Activated T-cell treated with anti-CD3 and anti-CD28 coated beads for 24 hours (primary cell): ENCODE measurements at regions not wholly inside any gene's neighbourhood (a gene's known extent, or its start where the extent isn't known, plus 50 kb on each side); places are given as distances from the start of the nearest gene placed in this dataset.
"Not testable (repeated sequence)": the region's sequence is repeated elsewhere in the genome, so short reads cannot be mapped to it uniquely, and the experiment has no call there.

Experiments used
- DNase-seq: peaks from one replicate; pipeline ENCODE4 v3.0.0-alpha.2; 2020; ENCODE audit warnings: low read depth

DNA sequence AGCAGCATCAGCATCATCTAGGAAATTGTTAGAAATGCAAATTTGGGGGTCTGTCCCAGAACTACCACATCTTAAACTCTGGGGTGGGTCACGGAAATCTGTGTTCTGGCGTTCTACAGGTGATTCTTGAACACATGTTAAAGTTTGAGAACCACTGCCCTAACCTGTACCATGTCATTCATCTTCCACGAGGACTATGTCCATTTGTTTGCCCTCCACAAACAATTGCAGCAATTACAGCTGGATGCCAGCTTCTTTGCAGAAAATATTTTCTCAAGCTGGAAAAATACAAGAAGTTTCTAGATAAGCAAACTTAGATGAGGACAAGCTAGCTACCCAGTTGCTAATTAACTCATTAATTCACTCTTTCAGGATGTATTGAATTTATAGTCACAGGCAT is 54.1 kb downstream of the MAFB start:
- no peak for DNase-seq

DNA sequence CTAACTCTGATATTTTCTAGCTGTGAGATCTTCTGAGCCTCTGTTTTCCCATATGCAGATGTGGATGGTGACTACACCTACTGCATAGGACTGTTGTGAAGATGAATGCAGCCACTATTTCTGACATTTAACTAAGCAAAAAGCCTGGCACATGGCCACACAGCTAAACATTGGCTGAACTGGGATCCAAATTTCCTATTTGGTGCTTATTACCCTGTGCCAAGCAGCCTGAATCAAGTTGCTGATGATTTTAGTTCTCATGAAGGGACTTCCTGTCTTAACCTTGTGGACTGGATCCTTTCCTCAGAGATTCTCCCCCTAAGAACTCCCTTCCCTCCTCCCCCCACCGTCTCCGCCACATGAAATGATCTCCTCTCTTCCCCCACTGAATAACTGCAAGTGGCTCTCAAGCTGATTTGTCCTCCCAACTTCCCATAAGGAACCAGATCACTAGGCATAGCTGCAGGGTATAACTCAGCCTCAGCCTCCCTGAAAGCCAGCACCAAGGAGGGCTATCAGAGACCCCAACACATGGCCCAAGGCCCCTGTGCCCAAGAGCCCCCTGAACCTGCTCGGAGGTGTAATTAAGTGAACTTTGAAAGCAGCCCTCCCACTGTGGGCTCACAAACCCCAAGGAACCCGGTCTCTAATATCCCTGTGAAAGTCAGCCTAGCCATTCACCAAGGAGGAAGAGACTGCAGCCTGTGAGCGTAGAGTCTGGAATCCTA is 55.7 kb downstream of the MAFB start:
- DNase-seq: no peak

DNA sequence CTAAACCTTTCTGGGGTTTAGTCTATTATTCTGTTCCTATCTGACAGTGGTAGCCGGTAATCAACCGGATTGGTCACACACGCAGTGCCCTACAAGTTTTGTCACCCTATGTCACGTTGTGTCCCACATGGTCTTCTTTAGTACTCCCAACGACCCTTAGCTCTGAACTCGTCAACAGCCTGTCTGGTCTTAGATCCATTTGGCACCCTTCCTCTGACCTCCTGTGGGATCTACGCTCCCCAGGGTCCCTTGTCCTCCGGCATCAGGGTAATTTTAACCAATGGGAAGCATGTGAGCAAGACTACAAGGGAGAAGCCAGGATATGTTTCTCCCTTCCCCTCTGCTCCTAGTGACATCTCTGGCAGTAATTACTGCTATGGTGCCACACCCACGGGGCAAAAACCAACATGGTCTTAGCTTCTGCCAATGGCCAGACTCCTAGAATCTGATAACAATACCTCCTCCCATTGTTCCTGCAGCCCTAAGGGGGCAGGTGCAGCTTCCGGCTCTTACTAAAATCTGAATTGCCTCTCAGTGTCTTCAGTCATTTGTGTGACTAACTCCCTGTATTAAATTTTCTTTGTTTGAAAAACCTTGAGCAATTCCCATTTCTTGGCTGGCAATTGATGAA is 56.6 kb downstream of the MAFB start:
- no peak for DNase-seq

DNA sequence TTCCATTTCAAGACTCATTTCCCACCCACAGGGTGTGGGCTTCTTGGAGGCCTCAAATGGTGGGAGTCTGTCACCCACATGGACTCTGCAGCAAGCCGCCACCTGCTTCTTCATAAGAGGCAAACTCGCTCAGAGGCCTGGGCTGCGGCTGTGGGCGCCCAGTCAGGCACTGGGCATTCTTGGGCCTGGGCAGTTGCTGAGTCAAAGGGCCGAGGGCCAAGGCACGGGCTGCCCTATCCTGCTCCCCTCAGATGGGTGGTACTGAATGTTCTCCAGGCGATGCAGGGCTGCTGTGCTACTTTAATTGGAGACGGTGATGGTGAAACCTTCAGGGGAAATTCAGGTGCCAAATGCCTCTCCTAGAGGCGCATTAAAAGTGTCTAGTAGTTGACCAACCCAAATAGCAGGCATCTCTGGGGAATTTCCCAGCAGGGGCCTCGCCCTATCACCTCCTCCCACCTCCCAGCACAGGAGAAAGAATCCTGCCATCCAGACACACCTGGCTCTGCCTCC is 57.9 kb downstream of the MAFB start:
- no peak for DNase-seq

DNA sequence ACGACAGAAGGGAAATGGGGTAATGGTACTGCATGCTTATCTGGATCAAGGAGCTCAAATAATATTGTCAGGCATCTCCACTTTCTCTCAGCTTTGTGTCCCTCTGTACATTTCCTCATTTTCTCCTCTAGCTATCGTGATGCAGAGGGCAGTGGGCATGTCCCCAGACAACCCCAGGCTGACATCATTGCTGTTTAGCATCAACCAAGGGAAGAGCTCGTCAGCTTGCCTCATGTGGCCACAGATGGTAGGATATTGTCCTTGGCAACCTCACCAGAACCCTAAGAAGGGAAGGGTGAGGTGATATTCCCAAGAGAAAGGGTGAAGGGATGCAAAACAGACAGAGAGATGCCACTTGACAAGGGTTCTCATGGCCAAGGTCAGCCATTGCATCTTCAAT is 58.3 kb downstream of the MAFB start:
- DNase-seq: no peak

DNA sequence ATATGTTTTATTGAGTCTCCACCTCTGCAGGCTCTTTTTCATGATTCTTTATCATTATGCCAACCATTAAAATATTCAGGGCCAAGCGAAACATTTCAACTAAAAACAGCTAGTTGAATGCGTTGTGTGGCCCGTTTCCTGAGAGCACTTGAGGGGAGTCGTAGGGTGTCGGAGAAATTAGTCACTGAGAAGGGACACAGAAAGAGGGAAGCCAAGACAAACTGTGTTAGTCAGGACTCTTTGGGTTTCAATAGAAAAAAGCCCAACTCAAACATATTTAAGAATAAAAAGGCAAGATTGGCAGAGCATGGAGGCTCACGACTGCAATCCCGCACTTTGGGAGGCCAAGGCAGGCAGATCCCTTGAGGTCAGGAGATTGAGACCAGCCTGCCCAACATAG is 58.9 kb downstream of the MAFB start:
- no peak for DNase-seq

DNA sequence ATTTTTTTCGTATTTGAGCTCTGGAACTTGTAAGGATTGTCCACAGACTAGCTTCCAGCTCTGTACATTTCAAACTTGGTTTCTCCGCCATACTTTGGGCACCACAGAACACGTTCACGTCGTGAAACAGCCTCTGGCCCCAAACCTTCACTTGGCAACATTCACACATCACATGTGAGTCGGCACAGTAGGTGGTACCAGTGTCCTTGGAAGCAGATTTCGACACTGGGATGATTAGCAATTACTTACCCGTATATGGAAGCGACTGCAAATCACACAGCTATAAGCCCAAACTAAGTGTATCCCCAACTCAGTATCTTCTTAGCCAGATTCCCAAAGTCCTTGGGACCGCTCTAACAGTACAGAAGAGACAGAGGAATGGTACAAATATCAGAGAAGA is 60.2 kb downstream of the MAFB start:
- no peak for DNase-seq

DNA sequence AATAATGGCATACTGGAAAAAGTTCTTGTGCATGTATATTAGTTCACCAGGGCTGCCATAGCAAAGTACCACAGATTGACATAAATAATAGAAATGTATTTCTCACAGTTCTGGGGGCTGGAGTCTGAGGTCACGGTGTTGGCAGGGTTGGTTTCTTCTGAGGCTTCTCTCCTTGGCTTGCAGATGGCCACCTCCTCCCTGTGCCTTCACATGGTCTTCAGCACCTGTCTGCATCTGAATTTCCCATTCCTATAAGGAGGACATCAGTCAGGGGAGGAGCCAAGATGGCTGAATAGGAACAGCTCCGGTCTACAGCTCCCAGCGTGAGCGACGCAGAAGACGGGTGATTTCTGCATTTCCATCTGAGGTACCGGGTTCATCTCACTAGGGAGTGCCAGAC is 70.0 kb downstream of the MAFB start:
- DNase-seq: not testable (repeated sequence)

DNA sequence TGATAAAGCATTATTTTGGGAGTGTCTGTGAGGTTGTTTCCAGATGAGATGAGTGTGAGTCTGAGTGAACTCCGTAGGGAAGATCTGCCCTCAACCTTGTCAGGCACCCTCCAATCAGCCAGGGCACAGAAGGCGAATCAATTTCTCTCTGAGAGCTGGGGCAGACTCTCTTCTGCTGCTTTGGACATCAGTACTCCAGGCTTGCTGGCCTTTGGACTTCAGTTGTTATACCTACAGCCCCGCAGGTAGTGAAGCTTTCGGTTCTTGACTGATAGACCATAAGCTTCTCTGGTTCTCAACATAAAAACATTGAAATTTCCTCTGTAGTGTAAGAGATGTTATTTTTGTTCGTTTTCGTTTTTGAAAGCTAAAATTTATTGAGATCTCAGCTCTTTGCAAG is 71.4 kb downstream of the MAFB start:
- no peak for DNase-seq

DNA sequence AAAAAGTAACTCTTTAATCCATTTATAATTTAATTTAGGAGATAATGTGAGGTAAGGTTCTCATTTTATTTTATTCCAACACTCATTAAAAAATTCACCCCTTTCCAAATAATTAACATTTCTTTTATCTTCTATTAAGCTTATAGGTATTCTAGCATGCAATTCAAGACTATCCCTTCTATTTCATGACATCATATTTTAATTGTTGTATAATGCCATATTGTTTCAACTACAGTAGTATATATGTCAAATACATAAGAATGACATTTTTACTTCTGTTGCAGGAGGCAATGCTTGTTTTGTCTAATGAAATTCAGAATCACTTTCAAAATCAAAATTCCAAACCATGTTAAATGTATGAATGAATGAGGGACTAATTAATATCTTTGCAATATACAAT is 76.2 kb downstream of the MAFB start:
- no peak for DNase-seq

DNA sequence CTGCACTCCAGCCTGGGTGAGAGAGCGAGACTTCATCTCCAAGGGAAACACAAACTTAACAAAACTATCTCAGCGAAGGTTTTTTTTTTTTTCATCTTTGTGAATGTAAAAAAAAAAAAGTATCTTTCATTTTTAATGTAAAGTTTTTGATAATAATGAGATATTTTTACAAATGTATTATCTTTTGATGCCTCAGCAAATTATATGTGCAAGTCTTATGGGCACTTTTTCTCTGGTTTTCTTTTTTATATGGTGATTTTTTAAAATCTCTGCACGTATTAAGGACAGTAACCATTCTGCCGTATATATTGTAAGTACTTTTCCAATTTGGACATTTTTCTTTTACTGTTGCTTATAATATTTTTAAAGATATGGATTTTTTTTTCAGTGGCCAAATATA is 76.8 kb downstream of the MAFB start:
- no peak for DNase-seq

DNA sequence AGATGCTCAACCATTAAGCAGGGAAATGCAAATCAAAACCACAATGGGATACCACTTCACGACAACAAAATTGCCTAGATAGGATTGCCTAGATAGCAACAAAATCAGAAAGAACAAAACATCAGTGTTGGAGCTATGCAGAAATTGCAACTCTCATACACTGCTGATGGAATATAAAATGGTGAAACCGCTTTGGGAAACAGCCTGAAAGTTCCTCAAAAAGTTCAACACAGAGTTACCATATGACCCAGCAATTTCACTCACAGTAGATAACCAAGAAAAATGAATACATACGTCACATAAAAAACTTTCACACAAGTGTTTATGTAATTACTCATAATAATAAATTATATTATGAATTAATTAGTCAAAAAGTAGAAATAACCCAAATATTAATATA is 78.3 kb downstream of the MAFB start:
- DNase-seq: no peak

DNA sequence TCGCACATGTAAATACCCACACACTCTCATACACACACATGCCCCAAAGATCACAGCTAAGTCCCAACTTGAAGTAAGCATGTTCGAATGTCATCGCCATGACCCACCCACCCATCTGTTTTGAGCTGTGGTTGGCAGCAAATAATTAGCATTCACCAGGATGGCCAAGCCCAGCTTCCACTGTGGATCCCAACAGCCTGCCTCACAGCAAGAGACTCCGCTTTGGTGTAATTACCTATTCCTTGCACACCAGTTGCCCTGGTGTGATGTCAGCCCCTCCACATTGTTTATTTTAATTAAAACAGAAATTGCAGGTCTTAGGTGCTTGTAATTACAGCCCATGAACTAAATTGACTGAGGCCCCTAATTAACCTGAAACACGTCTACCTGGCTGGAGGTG is 81.1 kb downstream of the MAFB start:
- no peak for DNase-seq

DNA sequence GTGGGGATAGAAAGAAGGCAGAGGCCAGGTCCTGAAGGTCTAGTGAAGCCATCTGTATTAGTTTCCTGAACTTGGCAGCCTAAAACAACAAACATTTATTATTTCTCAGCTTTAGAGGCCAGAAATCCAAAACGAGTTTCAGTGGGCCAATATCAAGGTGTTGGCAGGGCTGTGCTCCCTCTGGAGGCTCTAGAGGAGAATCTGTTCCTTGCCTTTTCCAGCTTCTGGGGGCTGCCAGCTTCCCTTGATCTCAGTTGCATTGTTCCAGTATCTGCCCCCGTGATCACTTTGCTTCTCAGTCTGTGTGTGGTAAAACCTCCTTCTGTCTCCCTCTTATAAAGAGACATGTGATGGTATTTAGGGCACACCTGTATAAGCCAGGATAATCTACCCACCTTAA is 82.4 kb downstream of the MAFB start:
- DNase-seq: no peak

DNA sequence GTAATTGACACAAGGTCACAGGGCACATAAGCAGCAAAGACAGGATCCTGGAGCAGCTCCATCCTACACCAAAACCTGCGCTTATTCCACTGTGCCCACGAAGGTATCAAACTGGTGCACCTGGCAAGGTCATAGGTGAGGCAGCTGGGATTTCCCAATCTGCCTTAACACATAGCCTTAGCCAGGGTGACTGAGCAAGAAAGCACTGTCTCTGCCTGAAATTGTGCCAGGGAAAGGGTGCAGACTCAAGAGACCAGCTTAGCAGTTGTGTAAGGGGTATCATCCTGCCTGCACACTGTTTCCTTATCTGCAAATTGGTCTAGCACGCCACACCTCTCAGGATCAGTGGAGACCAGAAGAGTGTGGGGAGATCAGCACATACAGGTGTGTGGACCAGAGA is 82.8 kb downstream of the MAFB start:
- no peak for DNase-seq

DNA sequence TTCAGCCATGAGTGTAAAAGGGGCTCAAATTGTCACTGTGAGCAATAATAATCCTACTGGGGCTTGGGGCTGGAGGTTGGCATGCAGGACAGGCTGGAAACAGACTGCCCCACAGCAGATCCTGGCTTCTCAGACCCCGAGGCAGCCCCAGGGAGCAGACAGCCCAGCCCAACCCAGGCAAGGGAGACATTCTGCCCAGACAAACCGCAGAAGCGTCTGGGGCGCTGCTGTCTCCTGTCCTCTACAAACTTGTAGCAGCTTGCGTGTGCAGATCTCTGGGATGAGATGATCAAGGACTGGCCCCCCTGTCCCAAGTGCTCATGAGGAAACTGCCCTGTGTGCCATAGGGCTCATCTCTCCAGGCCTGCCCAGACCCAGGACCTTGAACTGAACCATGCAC is 84.6 kb downstream of the MAFB start:
- no peak for DNase-seq

DNA sequence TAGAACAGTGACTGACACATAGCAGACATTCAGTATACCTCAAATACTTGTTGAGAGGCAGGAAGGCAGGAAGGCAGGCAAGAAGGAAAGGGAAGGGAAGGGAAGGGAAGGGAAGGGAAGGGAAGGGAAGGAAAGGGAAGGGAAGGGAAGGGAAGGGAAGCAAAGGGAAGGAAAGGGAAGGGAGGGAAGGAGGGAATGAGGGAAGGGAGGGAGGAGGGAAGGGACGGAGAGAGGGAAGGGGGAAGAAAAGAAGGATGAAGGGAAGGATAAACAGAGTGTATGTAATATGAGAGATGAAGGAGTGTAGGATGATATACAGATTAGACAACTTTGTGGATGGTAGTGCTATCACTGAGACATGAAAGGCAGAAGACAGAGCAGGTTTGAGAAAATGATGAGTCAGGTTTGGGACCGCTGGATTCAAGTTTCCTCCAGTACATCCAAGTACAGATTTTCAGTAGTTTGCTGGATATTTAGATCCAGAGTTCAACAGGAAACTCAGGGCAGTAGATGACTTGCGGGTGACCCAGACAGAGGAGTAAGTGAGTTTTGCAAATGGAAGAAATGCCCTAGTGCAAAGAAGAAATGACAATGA is 85.9 kb downstream of the MAFB start:
- no peak for DNase-seq

DNA sequence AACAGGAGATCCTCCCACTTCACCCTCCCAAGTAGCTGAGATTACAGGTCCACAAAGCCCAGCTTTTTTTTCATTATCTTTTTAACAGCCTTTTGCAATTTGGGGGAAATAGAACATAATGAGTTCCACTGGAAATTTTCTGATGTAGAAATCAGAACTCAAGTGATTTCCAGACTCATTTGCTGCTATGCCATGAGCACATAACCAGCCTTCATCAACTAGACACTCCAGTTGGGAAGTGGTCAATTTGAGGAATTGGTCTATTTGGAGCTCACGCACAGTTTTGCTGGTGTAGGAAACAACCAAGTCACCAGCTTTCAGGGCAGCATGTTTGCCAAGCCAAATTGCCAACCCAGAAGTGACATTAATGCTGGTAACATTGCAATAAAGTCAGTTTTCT is 86.7 kb downstream of the MAFB start:
- no peak for DNase-seq

DNA sequence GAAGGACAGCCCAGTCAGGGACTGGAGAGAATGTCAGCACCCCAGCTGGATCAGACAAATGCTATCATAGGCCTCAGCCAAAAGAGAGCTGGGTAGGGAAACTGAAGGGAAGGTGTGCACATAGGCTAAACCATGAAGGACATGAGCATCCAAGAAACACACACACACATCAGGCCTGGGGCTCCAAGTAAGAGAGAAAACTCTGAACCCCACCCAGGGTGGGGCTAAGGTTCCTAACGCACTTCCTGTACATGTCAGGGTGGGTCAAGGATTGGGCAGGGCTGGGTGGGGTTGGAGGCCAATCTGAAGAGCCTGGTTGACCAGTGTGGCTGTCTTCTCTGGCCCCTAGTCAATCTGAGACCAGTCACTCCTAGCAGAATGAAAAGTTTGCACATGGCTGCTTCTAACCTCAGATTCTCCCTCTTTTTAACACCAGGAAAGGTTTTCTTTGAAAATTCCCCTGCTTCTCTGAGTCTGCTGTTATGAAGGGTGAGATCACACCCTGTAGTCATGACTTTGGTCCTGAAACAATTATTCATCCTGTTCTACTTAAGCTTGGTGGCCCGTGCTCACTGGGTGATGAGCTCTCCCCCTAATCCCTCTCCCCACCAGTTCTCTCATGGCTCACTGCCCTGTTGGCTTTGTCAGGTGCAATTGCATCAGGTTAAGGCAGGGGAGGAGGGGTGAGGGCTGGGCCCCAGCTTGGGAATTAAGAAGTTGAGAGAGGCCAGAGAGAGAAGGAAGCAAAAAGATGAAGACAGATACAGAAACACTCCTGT is 88.4 kb downstream of the MAFB start:
- DNase-seq: no peak

DNA sequence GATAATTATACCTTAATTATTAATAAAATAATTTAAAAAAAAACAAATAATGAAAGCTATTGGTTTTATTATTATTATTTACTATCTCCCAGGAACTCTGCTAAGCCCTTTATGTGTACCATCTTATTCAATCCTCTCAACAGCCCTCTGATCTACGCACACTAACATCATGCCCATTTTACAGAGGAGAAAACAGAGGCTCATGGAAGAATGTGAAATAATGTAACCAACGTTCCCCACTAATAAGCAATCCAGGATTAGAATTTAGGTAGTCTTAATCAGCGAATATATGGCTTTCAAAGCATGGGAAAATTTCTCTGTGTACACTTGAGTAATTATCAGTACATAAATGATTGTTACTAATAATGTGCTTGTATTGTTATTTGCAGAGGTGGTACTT is 89.0 kb downstream of the MAFB start:
- no peak for DNase-seq

DNA sequence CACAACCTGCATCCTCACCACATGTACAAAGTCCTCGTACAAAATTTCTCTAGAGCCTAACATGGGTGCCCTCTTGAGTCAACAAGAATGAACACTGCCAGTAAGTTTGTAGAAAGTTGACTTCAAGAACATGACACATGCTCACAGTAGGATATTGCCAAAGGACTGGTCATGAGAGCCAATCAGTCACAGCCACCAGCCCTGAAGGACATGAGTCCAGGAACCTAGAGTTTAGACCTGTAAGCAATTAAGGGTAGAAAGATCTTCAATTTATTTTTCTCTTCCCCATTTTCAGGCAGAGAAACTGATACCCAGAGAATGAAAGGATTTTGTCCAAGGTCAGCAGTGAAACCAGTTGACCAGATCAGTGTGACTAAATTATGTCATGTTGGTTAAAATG is 96.1 kb downstream of the MAFB start:
- DNase-seq: no peak

DNA sequence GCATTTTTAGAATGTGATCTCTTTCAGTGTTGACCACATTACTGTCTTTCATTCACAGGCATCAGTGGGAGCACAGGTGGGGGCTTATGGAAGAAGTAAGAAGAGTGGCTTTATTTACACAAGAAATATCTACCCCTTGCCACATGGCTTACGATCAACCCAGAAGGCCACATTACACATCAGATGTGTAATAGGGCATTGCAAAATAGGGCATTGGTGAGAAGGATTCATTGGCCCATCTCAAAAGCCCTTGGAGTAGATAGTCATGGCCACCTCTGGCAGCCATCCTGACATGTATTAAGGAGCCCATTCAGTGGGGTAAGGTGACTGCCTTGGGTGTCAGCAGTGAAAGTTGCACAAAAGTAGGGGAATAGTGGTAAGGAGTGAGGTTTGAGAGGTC is 97.5 kb downstream of the MAFB start:
- no peak for DNase-seq

DNA sequence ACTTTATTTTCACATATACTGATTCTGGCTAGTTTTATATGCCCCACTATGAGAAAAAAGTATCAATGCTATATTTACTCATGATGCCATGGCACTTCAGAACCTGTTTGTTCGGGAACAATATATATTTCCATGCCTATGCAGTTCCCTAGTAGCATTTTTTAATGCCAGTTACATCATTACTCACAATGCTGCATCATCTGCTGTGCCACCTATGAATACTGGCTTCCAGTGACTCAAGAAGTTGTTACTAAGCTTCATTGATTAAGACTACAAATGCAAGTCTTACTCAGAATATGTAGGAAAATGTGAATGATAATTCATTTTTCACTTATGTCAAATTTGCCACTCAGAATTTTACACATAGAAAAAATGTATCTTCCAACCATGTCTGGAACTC is 97.9 kb downstream of the MAFB start:
- no peak for DNase-seq
